ENCODE measurements at regions not wholly inside any gene's neighbourhood (a gene's known extent, or its start where the extent isn't known, plus 50 kb on each side); places are given as distances from the start of the nearest gene placed in this dataset.

DNA sequence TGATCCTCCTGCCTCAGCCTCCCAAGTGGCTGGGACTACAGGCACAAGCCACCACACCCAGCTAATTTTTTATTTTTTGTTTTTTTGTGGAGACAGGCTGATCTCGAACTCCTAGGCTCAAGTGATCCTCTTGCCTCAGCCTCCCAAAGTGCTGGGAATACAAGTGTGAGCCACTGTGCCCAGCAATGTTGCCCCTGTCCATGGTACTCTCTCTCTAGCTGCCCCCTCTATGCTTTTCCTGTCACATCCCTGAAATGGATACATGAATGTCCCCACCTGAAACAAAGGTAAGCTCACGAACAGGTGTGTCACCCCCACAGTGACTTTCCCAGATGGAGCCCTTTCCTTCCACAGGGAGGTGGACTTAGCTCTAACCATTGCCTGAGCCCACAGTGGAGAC lies 141.1 kb upstream of the MGMT start:
- FAIRE-seq = no peak

- FAIRE-seq = no peak
Measured at GRCh38 chr10:129328546-129328945, 138.5 kb upstream of the MGMT start.

GRCh38 chr10:129329385-129330055 lies 137.5 kb upstream of the MGMT start:
- no peak for FAIRE-seq

DNA sequence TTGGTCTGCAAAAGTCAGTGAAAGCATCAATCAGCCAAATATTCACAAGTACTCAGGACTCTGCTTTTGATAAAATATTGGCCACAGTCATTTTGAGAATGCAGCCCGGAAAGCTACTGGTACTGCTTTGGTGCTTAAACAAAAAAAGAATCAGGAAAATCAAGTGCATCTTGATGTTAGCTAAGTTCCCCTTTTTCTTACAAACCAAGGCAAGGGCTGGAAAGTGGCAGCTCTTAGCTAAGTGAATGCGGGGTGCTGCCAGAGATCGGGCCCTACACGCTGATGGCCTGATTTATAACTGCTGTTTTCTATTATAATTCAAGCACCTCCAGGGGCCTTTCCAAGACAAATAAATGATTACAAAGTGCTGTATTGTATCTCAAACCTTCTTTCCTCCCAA lies 136.8 kb upstream of the MGMT start:
- FAIRE-seq = no peak

DNA sequence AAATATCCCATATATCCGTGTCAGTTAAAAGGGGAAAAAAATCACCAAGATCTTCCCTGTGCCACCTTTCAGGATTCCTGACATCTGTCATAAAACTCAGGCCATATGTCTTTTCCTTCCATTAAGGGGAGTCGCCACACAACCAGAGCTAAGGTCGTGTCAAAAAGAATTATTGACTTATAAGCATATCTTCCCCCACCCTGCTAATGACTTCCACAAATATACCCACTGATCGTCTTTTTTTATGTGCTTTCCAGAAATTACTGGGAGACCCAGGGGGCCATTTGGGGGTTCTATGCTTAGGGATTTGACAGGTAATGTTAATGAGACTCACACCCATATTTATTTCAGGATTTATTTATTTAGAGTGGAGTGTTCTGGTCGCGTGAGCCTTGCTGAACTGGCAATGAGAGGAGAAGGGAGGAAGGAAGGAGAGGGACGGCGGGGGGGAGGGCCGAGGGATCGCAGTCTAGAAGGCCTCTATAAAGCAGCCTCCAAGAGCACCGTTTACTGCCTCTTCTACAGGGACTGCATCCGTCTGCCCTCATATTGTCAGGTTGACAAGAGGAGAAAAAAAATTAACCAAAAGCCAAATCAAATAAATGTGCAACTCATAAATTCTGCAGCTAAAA lies 135.7 kb upstream of the MGMT start:
- FAIRE-seq = no peak

- no peak for FAIRE-seq
Measured at GRCh38 chr10:129331839-129332220, 135.2 kb upstream of the MGMT start.

DNA sequence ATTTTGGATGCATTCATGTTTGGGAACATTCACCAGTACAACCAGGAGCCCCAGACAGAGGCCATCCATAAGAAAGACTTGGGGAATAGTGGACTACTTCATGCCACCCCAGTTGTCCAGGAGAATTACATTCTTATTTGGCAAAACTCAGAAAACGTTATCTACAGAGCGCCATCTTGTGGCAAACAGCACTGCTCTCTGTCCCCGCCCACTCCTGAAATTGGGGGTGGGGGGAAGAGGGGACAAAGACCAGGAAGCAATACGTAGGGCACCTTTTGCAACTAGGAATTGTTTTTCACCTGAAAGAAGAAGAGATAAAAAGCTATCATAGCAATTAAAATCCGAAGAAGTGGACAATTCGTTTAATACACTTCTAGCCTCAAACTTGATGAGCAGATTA lies 134.6 kb upstream of the MGMT start:
- FAIRE-seq = no peak

DNA sequence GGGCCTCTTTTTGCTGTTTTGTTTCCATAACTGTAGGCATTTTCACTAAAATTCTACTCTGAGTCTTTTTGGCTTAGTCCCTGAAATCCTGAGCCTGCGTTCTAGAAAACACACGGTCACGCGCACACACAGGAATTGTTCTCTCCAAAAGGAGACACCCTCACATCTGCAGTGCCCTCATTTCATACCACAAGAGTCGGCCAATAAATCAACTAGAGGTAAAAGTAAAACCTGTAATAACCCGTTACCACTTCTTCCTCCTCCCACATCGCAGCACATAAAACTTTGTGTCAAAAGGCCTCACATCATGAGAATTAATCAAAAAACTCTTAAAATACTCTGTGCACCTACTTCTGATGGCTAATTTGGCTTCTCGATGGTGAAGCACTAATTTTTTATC lies 133.3 kb upstream of the MGMT start:
- FAIRE-seq = no peak

- no peak for FAIRE-seq
Measured at GRCh38 chr10:129334266-129334665, 132.8 kb upstream of the MGMT start.

DNA sequence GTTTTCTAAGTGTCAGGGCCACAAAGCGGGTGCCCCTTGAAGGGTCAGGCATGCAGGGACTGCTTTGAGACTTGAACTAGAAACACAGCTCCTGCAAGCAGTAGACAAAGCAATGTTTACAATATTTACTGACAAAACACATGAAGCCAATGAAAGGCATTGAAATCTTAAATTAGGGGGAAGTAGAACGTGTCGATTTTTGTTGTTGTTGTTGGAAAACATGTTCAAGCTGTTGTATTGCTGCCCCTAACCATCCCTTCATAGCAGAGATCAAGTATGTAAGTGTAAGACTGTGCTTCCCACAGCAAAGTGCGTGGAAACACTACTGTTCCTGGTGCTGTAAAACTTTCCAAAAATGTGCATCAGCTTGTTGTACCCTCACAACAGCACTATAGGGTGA lies 131.6 kb upstream of the MGMT start:
- FAIRE-seq = no peak

GRCh38 chr10:129335942-129336341 lies 131.1 kb upstream of the MGMT start:
- no peak for FAIRE-seq

- FAIRE-seq = no peak
Measured at GRCh38 chr10:129339191-129339590, 127.8 kb upstream of the MGMT start.

DNA sequence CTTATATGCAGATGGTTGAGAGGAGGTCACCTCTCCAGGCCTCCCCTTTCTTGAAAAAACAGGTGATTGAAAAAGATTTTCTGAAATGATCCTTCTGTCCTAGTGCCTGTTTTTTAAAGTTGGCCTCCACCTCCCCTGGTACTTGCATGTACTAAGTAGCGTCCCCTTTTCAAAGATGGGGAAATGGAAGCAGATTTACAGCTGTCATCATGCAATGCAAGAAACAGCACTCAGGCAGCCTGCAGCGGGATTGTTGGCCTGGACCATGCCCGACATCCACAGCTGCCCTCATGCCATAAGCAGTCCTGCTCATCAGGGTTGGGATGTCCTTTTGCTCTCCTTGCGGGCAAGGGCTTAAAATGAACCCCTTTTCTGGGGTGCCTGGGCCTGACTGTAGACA lies 127.2 kb upstream of the MGMT start:
- FAIRE-seq = no peak

GRCh38 chr10:129341087-129341486 lies 126.0 kb upstream of the MGMT start:
- FAIRE-seq = no peak

DNA sequence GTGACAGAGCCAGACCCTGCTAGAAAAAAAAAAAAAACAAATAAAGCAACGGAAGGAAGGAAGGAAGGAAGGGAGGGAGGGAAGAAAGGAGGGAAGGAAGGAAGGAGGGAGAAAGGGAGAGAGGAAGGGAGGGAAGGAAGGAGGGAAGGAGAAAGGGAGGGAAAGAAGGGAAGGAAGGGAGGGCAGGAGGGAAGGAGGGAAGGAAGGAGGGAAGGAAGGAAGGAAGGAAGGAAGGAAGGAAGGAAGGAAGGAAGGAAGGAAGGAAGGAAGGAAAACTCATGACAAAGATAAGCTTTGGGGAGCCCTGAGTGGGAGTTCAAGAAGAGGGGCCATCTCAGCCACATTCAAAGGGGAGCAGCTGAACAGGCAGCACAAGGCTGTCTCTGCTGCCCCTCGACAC lies 124.7 kb upstream of the MGMT start:
- FAIRE-seq = no peak

DNA sequence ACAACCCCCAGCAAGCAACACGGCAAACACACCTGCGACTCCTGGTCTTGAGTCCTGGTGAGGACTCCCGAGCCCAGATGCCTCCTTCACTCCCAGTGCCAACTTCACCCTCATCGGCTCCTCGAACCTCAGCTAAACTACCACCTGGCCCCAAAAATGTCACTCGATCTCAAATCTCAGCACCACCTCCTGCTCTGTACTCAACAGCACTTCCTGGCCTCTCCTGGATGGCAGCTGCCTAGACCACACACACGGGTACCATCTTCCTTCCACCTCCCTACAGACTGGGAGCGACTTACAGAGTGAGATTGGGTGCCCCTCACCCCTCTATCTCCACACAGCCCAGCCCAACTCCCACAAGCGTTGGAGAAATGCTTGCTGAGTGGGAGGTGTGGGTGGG lies 123.9 kb upstream of the MGMT start:
- no peak for FAIRE-seq

- no peak for FAIRE-seq
Measured at GRCh38 chr10:129344103-129344502, 122.9 kb upstream of the MGMT start.

GRCh38 chr10:129344731-129345355 lies 122.2 kb upstream of the MGMT start:
- no peak for FAIRE-seq

DNA sequence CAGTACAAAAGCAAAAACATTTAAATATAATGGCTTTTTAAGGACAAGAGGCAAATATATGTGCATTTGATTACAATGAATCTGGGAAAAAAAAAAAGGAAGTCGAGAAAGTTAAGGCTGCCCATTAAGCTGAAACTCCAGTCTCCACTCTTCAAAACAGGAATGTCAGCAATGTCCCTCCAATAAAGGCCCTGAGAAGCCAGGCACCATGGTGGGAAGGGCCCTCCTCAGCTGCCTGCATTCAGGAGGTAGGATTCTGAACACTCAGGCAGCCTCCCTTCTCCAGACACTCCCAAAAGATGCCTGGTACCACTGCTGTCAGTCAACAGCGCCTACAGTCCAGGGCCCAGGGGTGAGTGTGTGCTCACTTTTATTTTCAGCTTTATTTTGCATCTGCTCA lies 121.3 kb upstream of the MGMT start:
- no peak for FAIRE-seq

DNA sequence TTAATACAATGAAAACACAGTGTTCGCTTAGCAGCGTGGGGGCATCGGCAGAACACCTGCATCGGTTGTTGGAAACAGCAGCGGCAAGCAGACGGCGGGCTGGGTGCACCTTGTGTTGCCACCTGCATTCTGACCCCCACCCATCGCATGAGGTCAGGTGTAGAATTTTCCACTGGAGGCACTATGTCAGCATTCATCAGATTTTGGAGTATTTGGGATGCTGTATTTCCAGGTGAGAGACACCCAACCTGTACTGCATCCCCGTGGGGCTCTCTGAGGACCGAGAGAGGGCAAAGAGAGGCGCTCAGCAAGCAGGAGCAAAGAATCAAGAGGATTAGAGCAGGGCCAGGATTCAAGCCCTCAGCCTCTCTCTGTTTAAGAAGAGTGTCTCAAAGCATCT lies 116.4 kb upstream of the MGMT start:
- FAIRE-seq = no peak

GRCh38 chr10:129353101-129353500 lies 113.9 kb upstream of the MGMT start:
- no peak for FAIRE-seq

GRCh38 chr10:129360046-129360445 lies 107.0 kb upstream of the MGMT start:
- no peak for FAIRE-seq

- FAIRE-seq = no peak
Measured at GRCh38 chr10:129361676-129362376, 105.2 kb upstream of the MGMT start.

- FAIRE-seq = no peak
Measured at GRCh38 chr10:129364949-129365348, 102.1 kb upstream of the MGMT start.

Data from endometrium (tissue), 2 donors.